HG03066 (cell line): ENCODE measurements at regions not wholly inside any gene's neighbourhood (a gene's known extent, or its start where the extent isn't known, plus 50 kb on each side); places are given as distances from the start of the nearest gene placed in this dataset.
"Not testable (repeated sequence)": the region's sequence is repeated elsewhere in the genome, so short reads cannot be mapped to it uniquely, and the experiment has no call there.

Experiments
- ATAC-seq: cut with Tn5 transposase; IDR thresholded peaks from one replicate; pipeline ENCODE4 v1.9.1; 2021; ENCODE audit warnings: low read depth; ENCODE audit not compliant: unreplicated experiment

DNA sequence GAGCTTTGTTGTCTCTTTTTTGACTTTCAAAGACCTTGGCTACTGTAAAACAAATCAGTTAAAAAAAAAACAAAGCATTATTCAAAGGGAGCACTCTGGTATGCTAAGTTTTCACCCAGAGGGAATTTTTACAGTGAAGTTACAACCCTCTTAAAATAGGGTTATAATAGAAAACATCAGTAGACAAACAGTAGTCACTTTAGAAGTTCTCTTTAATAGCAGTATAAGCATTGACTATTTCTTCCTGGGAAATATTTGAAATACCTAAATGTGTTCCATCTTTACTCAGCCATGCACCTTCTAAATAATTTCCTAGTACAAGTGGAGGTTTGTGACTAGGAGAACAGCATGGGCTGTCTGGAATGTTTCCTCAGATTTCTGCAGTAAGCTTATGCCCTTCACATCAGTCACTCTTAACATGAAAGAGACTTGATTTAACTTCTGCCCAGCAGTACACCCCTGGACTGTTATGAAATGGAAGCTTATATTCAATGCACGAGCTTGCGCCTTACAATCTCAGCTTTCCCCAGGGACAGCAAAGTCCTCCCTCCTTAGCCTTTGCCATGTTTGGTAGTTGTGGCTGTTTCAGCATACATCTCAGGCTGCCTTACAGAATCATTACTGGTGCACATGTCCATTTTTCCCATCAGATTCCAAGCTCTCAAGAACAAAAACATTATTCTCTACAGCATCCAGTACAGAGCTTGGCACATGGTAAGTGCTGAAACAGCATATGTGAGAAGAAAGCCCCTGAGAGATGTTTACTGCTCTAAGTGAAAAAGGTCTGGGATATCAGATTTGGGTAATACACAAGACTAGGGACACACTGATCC, 191.5 kb downstream of the ZNF608 start:
- ATAC-seq = no peak

DNA sequence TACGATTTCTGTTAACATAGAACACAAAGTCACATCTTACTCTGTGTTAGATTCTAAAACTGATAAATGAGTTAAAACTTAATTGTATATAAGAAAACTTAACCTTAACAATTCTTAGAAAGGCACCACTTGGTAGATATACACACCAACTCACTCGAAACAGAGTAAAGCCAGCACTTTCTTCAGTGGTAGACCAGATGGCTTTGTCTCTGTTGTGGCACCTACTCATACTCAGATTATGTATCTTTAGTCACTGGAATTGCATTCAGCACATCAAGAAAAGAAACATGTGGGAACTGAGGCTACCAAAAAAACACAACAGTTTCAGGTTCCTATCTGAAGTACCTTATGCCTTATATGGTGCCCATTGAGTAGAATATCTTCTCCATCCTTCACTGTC, 192.5 kb downstream of the ZNF608 start:
- no peak for ATAC-seq

DNA sequence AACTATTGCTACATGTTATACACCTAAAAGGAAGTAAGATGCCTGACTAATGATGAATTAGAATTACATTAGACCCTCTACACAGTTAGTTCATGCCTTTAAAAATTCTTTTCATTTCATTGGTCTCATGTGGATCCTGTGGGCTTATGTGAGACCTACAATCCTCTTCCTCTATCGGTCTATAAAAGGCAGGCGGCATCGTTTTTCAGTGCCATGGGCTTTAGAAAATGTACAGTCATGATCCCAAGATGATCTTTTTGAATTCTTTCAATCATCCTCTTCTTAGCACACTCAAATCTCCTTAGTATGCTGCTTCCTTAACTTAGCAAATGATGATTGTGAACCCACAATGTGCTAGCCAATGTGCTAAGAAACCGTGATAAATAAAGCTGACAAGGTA, 193.9 kb downstream of the ZNF608 start:
- no peak for ATAC-seq

DNA sequence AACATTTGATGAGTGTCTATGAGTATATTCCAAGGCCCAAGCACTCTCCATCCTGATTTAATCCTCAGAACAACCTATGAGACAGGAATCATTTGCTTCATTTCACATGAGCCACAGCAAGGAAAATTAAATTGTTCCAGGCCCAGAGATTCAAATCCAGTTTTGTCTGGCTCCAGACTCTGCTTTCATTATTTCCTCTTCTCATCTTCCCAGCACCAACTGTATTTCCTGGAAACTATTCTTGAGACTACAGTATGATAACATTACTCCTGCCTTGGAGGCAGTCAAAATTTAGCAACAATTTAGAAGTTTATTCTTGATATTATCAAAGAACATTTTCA, 194.5 kb downstream of the ZNF608 start:
- no peak for ATAC-seq

GRCh38 chr5:124550731-124551130, 195.7 kb downstream of the ZNF608 start:
- no peak for ATAC-seq

DNA sequence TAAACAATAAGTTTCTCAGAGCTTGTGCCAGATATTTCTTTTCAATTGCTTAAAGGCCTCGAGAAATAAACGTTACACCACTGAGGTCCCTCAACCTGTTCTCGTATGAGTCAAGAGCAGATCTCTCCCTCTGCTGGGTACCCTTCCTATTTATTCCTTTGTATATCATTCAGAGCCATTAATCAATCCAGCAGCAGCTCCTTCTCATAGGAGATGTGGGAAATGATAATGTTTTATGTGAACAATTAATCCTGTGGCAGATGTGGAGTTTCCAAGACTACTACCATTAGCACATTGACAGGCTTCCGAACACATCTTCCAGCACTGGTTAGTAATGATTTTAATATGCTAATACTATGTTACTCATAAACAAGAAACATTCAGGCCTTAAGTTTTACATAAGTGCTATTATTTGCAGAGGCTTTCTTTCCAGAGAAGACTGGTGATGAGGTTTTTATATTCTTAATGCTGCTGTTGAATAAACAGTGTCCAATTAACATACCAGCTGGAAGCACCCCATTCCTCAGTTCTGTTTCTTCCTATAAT, 196.5 kb downstream of the ZNF608 start:
- no peak for ATAC-seq

DNA sequence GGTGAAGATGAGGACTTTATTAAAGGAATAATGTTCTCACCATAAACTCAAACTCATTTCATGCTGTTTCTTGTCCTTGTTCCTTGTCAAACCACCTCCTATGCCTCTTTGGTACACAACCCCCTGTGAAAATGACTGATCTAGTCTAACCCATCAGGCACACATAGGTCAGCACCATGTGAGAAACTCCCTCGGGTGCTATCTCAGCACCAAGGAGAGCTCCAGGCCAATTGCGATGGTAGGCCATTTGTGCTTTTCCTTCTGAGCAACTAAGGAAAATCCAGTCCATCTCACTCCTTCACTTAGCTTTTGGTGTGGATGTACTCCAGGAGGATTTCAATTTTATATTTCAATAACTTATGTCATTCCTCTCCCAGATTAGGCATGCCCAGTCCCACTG, 199.8 kb downstream of the ZNF608 start:
- ATAC-seq = no peak

GRCh38 chr5:124544366-124545055, 201.9 kb downstream of the ZNF608 start:
- peak; percentile 95 for ATAC-seq

- ATAC-seq = no peak
These were observed 207.5 kb downstream of the ZNF608 start for GRCh38 chr5:124538931-124539330.

GRCh38 chr5:124538191-124538590, 208.2 kb downstream of the ZNF608 start:
- ATAC-seq = no peak

GRCh38 chr5:124537522-124537921, 208.9 kb downstream of the ZNF608 start:
- no peak for ATAC-seq

- no peak for ATAC-seq
These were observed 209.3 kb downstream of the ZNF608 start for GRCh38 chr5:124537107-124537506.

- ATAC-seq = no peak
These were observed 210.1 kb downstream of the ZNF608 start for GRCh38 chr5:124536333-124536732.

- no peak for ATAC-seq
These were observed 215.5 kb downstream of the ZNF608 start for GRCh38 chr5:124530916-124531315.

- peak; percentile 38 for ATAC-seq
These were observed 217.6 kb downstream of the ZNF608 start for GRCh38 chr5:124528838-124529237.

DNA sequence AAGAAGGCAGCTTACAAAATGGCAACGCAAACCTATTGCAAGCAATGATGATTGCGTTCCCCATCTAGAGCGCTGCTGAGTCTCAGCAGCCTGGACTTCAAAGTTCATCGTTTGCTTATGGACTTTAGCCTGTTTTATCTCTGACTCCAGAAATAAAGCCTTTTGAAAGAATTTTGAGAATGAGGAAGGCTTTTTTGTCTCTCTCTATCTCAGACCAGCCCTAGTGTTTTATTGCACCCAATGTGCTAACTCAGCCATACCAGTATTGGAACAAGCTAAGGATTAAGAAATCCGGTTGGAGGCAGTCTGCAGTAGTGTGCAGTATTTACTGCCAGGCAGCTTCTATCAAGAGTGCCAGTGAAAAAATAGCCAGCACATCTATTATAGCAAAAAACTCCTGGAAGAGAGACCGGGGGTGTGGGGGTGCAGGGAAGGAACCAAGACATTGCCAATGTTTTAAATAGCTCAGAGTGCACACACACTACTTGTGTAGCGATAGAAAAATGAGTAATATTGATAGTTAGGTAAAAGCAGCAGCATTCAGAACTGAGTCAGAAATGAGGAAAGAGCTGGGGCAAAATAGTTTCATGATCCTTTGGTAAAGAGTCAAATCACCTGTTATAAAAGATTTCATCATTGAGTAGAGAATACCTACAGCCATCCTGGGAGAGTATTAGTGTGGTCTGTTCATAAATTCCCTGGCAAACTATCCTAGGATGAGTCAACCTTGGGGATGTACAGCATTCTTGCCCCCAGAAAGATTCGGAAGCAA, 219.0 kb downstream of the ZNF608 start:
- ATAC-seq = no peak

- not testable (repeated sequence) for ATAC-seq
These were observed 220.4 kb downstream of the ZNF608 start for GRCh38 chr5:124526079-124526478.

DNA sequence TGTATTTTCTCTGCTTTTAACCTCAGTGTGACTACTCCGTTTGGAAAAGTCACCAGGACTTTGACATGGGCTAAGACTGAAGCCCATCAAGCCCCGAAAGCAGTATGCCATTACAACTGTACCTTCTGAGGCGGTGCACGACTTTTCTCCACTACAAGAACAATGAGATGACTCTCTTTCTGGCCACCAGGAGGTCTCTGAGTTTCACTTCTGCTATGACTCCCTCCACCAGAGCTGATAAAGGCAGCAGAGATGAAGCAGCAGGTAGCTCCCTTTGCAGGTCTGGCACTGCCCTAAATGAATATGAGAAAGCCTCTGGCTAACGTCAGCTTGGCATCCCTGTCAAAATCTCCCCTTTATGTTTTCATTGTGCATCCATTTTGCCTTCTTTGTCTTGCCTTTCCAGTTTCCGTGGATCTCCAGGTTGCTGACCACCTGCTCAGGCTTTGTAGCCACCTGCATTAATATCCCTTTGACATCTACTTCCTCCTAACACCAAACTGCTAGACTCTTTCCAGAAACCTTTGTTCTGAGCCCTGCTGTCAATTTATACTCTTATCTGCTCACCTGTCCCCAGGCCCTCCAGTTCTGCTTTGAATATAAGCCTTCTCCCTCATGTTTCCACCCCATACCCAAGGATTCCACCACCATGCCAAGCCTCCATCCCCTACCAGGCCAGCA, 221.7 kb downstream of the ZNF608 start:
- ATAC-seq = peak; percentile 90

DNA sequence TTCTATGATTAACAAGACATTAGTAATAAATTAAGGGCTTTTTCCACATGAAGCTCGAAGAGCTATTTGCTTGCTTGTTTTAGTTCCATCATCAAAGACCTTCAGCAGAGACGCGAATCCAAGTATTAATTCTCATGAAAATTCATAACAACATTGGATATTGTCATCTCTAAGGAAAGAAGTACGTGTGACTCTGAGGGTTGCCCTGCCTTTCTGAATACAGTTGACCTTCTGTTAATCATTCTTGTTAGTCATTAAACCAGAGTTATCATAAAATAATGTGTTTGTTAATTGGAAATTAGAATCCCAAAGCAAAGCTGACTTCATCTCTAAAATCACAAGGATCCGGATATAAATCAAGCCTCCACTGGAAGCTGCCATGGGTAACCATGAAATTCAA, 222.5 kb downstream of the ZNF608 start:
- ATAC-seq = no peak

GRCh38 chr5:124522992-124523391, 223.4 kb downstream of the ZNF608 start:
- ATAC-seq = no peak
